ENCODE measurements at regions not wholly inside any gene's neighbourhood (a gene's known extent, or its start where the extent isn't known, plus 50 kb on each side); places are given as distances from the start of the nearest gene placed in this dataset.

DNA sequence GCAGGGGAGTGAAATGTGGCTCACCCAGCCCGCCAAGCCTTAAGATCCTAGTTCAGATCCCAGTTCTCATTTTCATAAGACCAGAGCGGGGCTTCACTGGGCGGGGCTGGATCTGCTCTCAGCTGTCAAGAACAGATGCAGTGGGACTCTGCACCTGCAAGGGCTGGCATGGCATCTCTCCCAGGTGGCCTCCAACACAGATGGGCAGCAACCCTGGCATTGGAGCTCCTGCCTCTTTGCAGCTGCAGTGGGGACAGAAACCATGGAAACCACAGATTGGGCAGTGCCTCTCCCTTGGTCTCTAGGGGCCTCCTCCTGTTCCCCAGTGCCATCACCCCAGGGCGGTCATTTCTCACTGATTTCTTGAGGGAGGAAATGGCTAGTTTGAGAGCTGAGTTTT lies 267.7 kb downstream of the PRDM2 start:
- H3K4me1 ChIP-seq (ENCODE audit: insufficient read depth, low read length, poor library complexity, severe bottlenecking) = peaks cover 5% of the 10 kb centered on the region
- no peaks in the 10 kb centered on the region for H3K36me3 ChIP-seq (ENCODE audit: insufficient read depth, low read length, poor library complexity, severe bottlenecking)
- TF ChIP-seq, protein P1, sequence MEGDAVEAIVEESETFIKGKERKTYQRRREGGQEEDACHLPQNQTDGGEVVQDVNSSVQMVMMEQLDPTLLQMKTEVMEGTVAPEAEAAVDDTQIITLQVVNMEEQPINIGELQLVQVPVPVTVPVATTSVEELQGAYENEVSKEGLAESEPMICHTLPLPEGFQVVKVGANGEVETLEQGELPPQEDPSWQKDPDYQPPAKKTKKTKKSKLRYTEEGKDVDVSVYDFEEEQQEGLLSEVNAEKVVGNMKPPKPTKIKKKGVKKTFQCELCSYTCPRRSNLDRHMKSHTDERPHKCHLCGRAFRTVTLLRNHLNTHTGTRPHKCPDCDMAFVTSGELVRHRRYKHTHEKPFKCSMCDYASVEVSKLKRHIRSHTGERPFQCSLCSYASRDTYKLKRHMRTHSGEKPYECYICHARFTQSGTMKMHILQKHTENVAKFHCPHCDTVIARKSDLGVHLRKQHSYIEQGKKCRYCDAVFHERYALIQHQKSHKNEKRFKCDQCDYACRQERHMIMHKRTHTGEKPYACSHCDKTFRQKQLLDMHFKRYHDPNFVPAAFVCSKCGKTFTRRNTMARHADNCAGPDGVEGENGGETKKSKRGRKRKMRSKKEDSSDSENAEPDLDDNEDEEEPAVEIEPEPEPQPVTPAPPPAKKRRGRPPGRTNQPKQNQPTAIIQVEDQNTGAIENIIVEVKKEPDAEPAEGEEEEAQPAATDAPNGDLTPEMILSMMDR (conservative IDR thresholded peaks at IDR 0.05; ENCODE audit: low read depth, low read length) = no peak
- TF ChIP-seq EZH2 (IDR thresholded peaks at IDR 0.05; ENCODE audit: borderline replicate concordance, low read depth, low read length, poor library complexity, severe bottlenecking) = no peak
- DNase-seq (ENCODE audit: low spot score) = no peak
- peaks cover 7% of the 10 kb centered on the region for H3K9me3 ChIP-seq (ENCODE audit: low read depth, low read length, poor library complexity, severe bottlenecking)
- H3K27me3 ChIP-seq (replicated peaks; ENCODE audit: insufficient read depth, low read depth, low read length, poor library complexity) = no peaks in the 10 kb centered on the region
- intact Hi-C loops (cut with micrococcal nuclease; ENCODE audit: unreplicated experiment) = loop anchor here (5.0 kb wide), 5 partner anchors 605 to 1135 kb away; no protein-coding TSS in a partner anchor
- BruUV-seq (replicated peaks) = no TSS peak
- ChIA-PET CTCF (no interaction called here), POLR2A (ENCODE audit: low non-redundant PET) (no interaction called here)
- no peak overlapping the region for H3K27ac ChIP-seq (ENCODE audit: low read depth, low read length, poor library complexity, severe bottlenecking)
- no peak overlapping the region for H3K4me3 ChIP-seq (ENCODE audit: low read depth, low read length, poor library complexity, severe bottlenecking)

DNA sequence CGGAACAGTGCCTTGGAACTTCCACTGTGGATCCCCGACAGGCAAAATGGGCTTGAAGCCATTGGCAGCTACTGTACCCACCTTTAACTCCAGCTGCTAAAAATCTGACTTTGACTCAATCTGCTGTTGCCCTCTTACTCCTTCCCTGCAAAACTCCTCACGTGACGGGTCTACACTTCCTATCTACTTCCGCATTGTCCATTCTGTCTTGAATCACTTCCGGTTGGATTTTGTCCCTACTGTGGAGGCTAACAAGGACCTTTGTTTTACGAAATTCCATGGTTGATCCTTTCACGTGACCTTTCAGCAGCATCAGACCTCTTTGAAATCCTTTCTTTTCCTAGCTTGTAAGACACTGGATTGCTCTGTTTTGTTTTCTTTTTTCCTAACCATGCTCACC lies 268.4 kb downstream of the PRDM2 start:
- no peaks in the 10 kb centered on the region for H3K36me3 ChIP-seq (ENCODE audit: insufficient read depth, low read length, poor library complexity, severe bottlenecking)
- no peak for TF ChIP-seq EZH2 (IDR thresholded peaks at IDR 0.05; ENCODE audit: borderline replicate concordance, low read depth, low read length, poor library complexity, severe bottlenecking)
- TF ChIP-seq, protein P1 (conservative IDR thresholded peaks at IDR 0.05; ENCODE audit: low read depth, low read length) = no peak
- no TSS peak for BruUV-seq (replicated peaks)

DNA sequence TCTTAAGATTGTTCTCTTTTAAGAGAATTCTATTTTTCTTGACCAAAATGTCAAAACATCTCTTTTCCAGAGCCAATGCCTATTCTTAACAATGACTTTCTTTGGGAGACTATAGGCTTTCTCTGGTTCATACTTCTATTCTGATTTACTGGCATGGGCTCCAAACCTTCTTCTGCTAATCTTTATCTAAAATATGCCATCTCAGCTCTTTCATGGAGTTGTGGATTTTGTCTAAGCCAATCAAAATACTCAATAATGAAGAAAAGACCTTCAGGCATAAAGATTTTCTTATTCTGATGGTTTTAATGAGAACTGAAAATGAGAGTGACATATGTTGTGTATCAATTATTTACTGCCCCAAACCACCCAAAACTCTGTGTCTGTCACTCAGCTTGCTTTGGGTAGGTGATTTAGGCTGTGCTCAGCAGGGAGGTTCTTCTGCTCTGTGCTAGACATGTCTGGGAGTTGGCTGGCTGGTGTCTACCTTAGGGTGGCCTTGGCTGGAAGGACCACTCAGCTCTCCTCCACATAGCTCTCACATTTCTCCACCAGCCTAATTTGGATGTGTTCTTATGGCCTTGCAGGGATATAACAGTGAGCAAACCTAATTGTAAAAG lies 270.8 kb downstream of the PRDM2 start:
- H3K27ac ChIP-seq (ENCODE audit: low read depth, low read length, poor library complexity, severe bottlenecking) = no peak overlapping the region
- peaks cover 7% of the 10 kb centered on the region for H3K9me3 ChIP-seq (ENCODE audit: low read depth, low read length, poor library complexity, severe bottlenecking)
- no TSS peak for BruUV-seq (replicated peaks)
- no peaks in the 10 kb centered on the region for H3K4me1 ChIP-seq (ENCODE audit: insufficient read depth, low read length, poor library complexity, severe bottlenecking)
- POLR2A ChIA-PET (ENCODE audit: low non-redundant PET) = no interaction called here
- no peaks in the 10 kb centered on the region for H3K36me3 ChIP-seq (ENCODE audit: insufficient read depth, low read length, poor library complexity, severe bottlenecking)
- no peaks in the 10 kb centered on the region for H3K27me3 ChIP-seq (replicated peaks; ENCODE audit: insufficient read depth, low read depth, low read length, poor library complexity)
- intact Hi-C loops (cut with micrococcal nuclease; ENCODE audit: unreplicated experiment) = no loop called here
- no peak for DNase-seq (ENCODE audit: low spot score)
- CTCF ChIA-PET = interaction anchor here (0.5 kb wide), 1 partner anchor 14 kb away, joined by 4 read pairs; no protein-coding TSS in a partner anchor
- no peak overlapping the region for H3K4me3 ChIP-seq (ENCODE audit: low read depth, low read length, poor library complexity, severe bottlenecking)
- TF ChIP-seq, protein P1 (conservative IDR thresholded peaks at IDR 0.05; ENCODE audit: low read depth, low read length) = no peak
- no peak for TF ChIP-seq EZH2 (IDR thresholded peaks at IDR 0.05; ENCODE audit: borderline replicate concordance, low read depth, low read length, poor library complexity, severe bottlenecking)

More for the DNA sequence above, 268.4 kb downstream of the PRDM2 start:
- Histone ChIP-seq H3K4me3 (ENCODE audit: low read depth, low read length, poor library complexity, severe bottlenecking) (no peak overlapping the region), H3K27me3 (replicated peaks; ENCODE audit: insufficient read depth, low read depth, low read length, poor library complexity) (no peaks in the 10 kb centered on the region), H3K27ac (ENCODE audit: low read depth, low read length, poor library complexity, severe bottlenecking) (no peak overlapping the region), H3K9me3 (ENCODE audit: low read depth, low read length, poor library complexity, severe bottlenecking) (peaks cover 7% of the 10 kb centered on the region), H3K4me1 (ENCODE audit: insufficient read depth, low read length, poor library complexity, severe bottlenecking) (peaks cover 5% of the 10 kb centered on the region)
- POLR2A ChIA-PET (ENCODE audit: low non-redundant PET) = no interaction called here
- intact Hi-C loops (cut with micrococcal nuclease; ENCODE audit: unreplicated experiment) = loop anchor here (5.0 kb wide), 5 partner anchors 604 to 1134 kb away; no protein-coding TSS in a partner anchor
- DNase-seq (ENCODE audit: low spot score) = no peak
- CTCF ChIA-PET = no interaction called here

Measured in A673 (cell line).